ENCODE measurements at regions not wholly inside any gene's neighbourhood (a gene's known extent, or its start where the extent isn't known, plus 50 kb on each side); places are given as distances from the start of the nearest gene placed in this dataset.

DNA sequence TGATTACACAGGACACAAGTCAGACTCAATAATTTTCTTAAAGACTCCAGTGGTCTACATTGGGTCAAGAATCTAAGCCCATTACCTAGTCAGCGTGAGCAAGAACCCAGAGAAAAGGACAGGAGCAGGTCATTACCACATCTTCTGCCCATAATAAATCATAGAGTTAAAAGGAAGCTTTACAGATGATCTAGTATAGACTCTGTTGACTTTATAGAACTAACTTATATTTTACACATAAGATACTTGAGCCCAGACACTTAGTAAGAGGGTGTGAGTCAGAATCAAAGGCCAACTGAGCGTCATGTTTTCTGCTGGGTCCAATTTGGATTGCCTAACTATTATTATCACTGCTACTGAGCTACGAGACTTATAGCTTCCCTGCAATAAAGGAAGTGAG is 206.1 kb upstream of the NPSR1 start:
- Histone ChIP-seq H2AFZ (ENCODE audit: low read length) (no peak overlapping the region), H3K4me3 (ENCODE audit: extremely low read depth in 1 of 4, insufficient read depth in 2 of 4, low read depth in 3 of 4, low read length in 4 of 4) (no peak overlapping the region), H2BK120ac (replicated peaks; ENCODE audit: low read depth, low read length) (no peak overlapping the region), H4K20me1 (replicated peaks in 1 of 2; ENCODE audit: control insufficient read depth in 1 of 2, insufficient read depth in 2 of 2, low read length in 2 of 2) (no peaks in the 10 kb centered on the region), H3K27ac (ENCODE audit: low read depth, low read length) (no peak overlapping the region), H3K14ac (ENCODE audit: insufficient read length) (no peak overlapping the region), H3K9me3 (ENCODE audit: insufficient read depth in 2 of 2, low read depth in 1 of 2, low read length in 1 of 2) (no peaks in the 10 kb centered on the region), H2BK5ac (ENCODE audit: low read depth, low read length) (no peak overlapping the region), H4K91ac (replicated peaks; ENCODE audit: insufficient read length, low read length) (no peak overlapping the region), H3K4me2 (ENCODE audit: insufficient read depth in 1 of 2, low read depth in 2 of 2, low read length in 2 of 2) (no peak overlapping the region), H2BK12ac (ENCODE audit: low read depth, low read length) (no peak overlapping the region), H3K79me1 (ENCODE audit: low read depth, low read length) (no peaks in the 10 kb centered on the region), H3K56ac (replicated peaks; ENCODE audit: insufficient read length, low read depth, low read length) (no peak overlapping the region), H3K79me2 (ENCODE audit: control insufficient read depth in 1 of 2, insufficient read depth in 2 of 2, low read length in 2 of 2) (no peaks in the 10 kb centered on the region), H4K5ac (ENCODE audit: insufficient read length, low read depth, low read length) (no peak overlapping the region), H3K4ac (replicated peaks; ENCODE audit: insufficient read length, low read depth, low read length) (no peak overlapping the region), H3K36me3 (ENCODE audit: control insufficient read depth in 2 of 4, insufficient read depth in 4 of 4, low read length in 3 of 4) (no peaks in the 10 kb centered on the region), H3K9ac (replicated peaks in 1 of 4; ENCODE audit: extremely low read depth in 1 of 4, low read depth in 3 of 4, low read length in 3 of 4) (no peak overlapping the region), H4K8ac (ENCODE audit: extremely low read depth, insufficient read depth, low read length) (no peak overlapping the region), H3K4me1 (replicated peaks in 1 of 4; ENCODE audit: control insufficient read depth in 3 of 4, insufficient read depth in 4 of 4, low read length in 3 of 4) (no peaks in the 10 kb centered on the region; a peak in 1 of 7 replicates), H3K18ac (ENCODE audit: extremely low read depth, low read length) (no peak overlapping the region), H2AK5ac (ENCODE audit: low read depth, low read length) (no peak overlapping the region), H2BK15ac (ENCODE audit: low read length) (no peak overlapping the region), H3K23me2 (ENCODE audit: low read depth, low read length) (no peaks in the 10 kb centered on the region; the same call in 1 of the 2 replicates), H2BK20ac (ENCODE audit: low read length) (no peak overlapping the region), H3K27me3 (replicated peaks in 1 of 4; ENCODE audit: control insufficient read depth in 3 of 4, extremely low read depth in 1 of 4, insufficient read depth in 3 of 4, low read length in 3 of 4) (no peaks in the 10 kb centered on the region), H3K23ac (ENCODE audit: insufficient read length) (no peak overlapping the region)
- WGBS, 2 experiments (ENCODE audit: extremely low coverage in 1 of 2, insufficient coverage in 1 of 2, insufficient read length in 1 of 2, insufficient replicate concordance in 2 of 2, low coverage in 1 of 2, low lambda C conversion rate in 2 of 2, missing lambda C conversion rate in 1 of 2) = 93% methylated on average over 3 of the region's 3 CpGs; no CpG with 5 or more reads in 1 of the 2 experiments
- DNase-seq (ENCODE audit: low read depth in 1 of 2, low spot score in 2 of 2) = no peak
- ChIA-PET POLR2A (ENCODE audit: partially characterized antibody) (no interaction called here), CTCF (ENCODE audit: partially characterized antibody) (interaction anchor here (1.0 to 2.3 kb wide), 4 partner anchors 9 to 469 kb away, joined by 3 to 7 read pairs (median 5); no protein-coding TSS in a partner anchor)
- FAIRE-seq = no peak
- TF ChIP-seq RFX5 (IDR thresholded peaks at IDR 0.05; ENCODE audit: borderline replicate concordance, low read depth, low read length) (no peak), RAD21 (IDR thresholded peaks at IDR 0.05 in 1 of 2, conservative IDR thresholded peaks at IDR 0.05 in 1 of 2; ENCODE audit: low read depth in 2 of 2, low read length in 2 of 2) (no peak), SRF (IDR thresholded peaks at IDR 0.05; ENCODE audit: low read depth, low read length) (no peak), CHD2 (IDR thresholded peaks at IDR 0.05; ENCODE audit: low read length) (no peak), ASH2L (IDR thresholded peaks at IDR 0.05; ENCODE audit: low read length) (no peak), RXRA (IDR thresholded peaks at IDR 0.05; ENCODE audit: insufficient read depth, low read depth, low read length) (no peak), SIRT6 (IDR thresholded peaks at IDR 0.05; ENCODE audit: low read length) (no peak), GABPA (IDR thresholded peaks at IDR 0.05; ENCODE audit: borderline replicate concordance, insufficient read depth, low read length) (no peak), SP1 (IDR thresholded peaks at IDR 0.05; ENCODE audit: low read depth, low read length) (no peak), CHD1 (IDR thresholded peaks at IDR 0.05; ENCODE audit: low read depth, low read length) (no peak)

All from H1 (cell line).